MCF 10A (cell line): ENCODE measurements at regions not wholly inside any gene's neighbourhood (a gene's known extent, or its start where the extent isn't known, plus 50 kb on each side); places are given as distances from the start of the nearest gene placed in this dataset.

Experiments used
- BruUV-seq: library from RNA; stranded (reverse); fragments of 400-500 nt; replicated peaks from 2 replicates; lab custom pipeline; 2021; lab: Mats Ljungman, UMichigan
- CTCF ChIA-PET: fragments of 300-600 bp; sonication (Branson Sonifier 250); formaldehyde crosslinking; extraction: SDS; loops from one replicate; lab custom pipeline; 2021; ENCODE audit warnings: antibody characterized with exemption, inconsistent platforms; lab: Yijun Ruan, JAX
- POLR2A ChIA-PET: fragments of 300-600, 350-650 bp; sonication (Branson Sonifier 250); formaldehyde crosslinking; extraction: SDS; loops from one replicate; lab custom pipeline; 2020; ENCODE audit warnings: antibody characterized with exemption, inconsistent platforms; lab: Yijun Ruan, JAX
- DNase-seq: peaks from one replicate; pipeline ENCODE4 v3.0.0-alpha.2; 2018; ENCODE audit not compliant: unreplicated experiment
- H3K27ac Mint-ChIP-seq: one replicate; pipeline ENCODE4 v1.8.0; 2022; ENCODE audit warnings: mild to moderate bottlenecking, low read depth, mixed read lengths; ENCODE audit not compliant: unreplicated experiment
- H3K27me3 Mint-ChIP-seq: one replicate; pipeline ENCODE4 v1.8.0; 2022; ENCODE audit warnings: mixed read lengths; ENCODE audit not compliant: insufficient read depth, unreplicated experiment
- H3K36me3 Mint-ChIP-seq: one replicate; pipeline ENCODE4 v1.8.0; 2022; ENCODE audit warnings: mild to moderate bottlenecking, moderate library complexity, mixed read lengths; ENCODE audit not compliant: insufficient read depth, unreplicated experiment
- H3K4me1 Mint-ChIP-seq: one replicate; pipeline ENCODE4 v1.8.0; 2022; ENCODE audit warnings: mixed read lengths; ENCODE audit not compliant: insufficient read depth, unreplicated experiment
- H3K4me3 Mint-ChIP-seq: one replicate; pipeline ENCODE4 v1.8.0; 2022; ENCODE audit warnings: mild to moderate bottlenecking, moderate library complexity, mixed read lengths; ENCODE audit not compliant: unreplicated experiment
- H3K9me3 Mint-ChIP-seq: one replicate; pipeline ENCODE4 v1.8.0; 2022; ENCODE audit warnings: mixed read lengths; ENCODE audit not compliant: unreplicated experiment
- CTCF ChIP-seq: fragments of 200-600 bp; IDR thresholded peaks from one replicate; pipeline ENCODE4 v1.8.0; 2022; ENCODE audit warnings: antibody characterized with exemption, mild to moderate bottlenecking; ENCODE audit not compliant: unreplicated experiment
- intact Hi-C: fragments of 100-400 bp; cut with micrococcal nuclease; formaldehyde crosslinking; loops from 2 replicates; pipeline ENCODE4 v1.14.1; 2022

- intact Hi-C loops, result no loop called here
- ChIA-PET CTCF (interaction anchor here (0.7 kb wide), 1 partner anchor 43 kb away, joined by 3 read pairs; no protein-coding TSS in a partner anchor), POLR2A (no interaction called here)
- H3K4me3 Mint-ChIP-seq, result no peak overlapping the region
- no peak for DNase-seq
- TF ChIP-seq CTCF, result no peak
- H3K9me3 Mint-ChIP-seq, result no peaks in the 10 kb centered on the region
- peaks cover 9% of the 10 kb centered on the region for H3K4me1 Mint-ChIP-seq
- H3K36me3 Mint-ChIP-seq, result no peaks in the 10 kb centered on the region
- BruUV-seq, result no TSS peak
- H3K27me3 Mint-ChIP-seq, result no peaks in the 10 kb centered on the region
- H3K27ac Mint-ChIP-seq, result no peak overlapping the region
Measured at GRCh38 chr9:78618735-78619134, 321.8 kb downstream of the PSAT1 start.

GRCh38 chr9:78620303-78620702, 323.4 kb downstream of the PSAT1 start:
- no peak overlapping the region for H3K27ac Mint-ChIP-seq
- no TSS peak for BruUV-seq
- H3K4me1 Mint-ChIP-seq, result peaks cover 9% of the 10 kb centered on the region
- H3K9me3 Mint-ChIP-seq, result no peaks in the 10 kb centered on the region
- CTCF ChIA-PET, result no interaction called here
- no peaks in the 10 kb centered on the region for H3K36me3 Mint-ChIP-seq
- TF ChIP-seq CTCF, result no peak
- no peaks in the 10 kb centered on the region for H3K27me3 Mint-ChIP-seq
- POLR2A ChIA-PET, result no interaction called here
- no peak overlapping the region for H3K4me3 Mint-ChIP-seq
- intact Hi-C loops, result no loop called here
- no peak for DNase-seq

GRCh38 chr9:78620764-78621163, 323.8 kb downstream of the PSAT1 start:
- BruUV-seq, result no TSS peak
- H3K4me1 Mint-ChIP-seq, result peaks cover 9% of the 10 kb centered on the region
- no peaks in the 10 kb centered on the region for H3K36me3 Mint-ChIP-seq
- H3K27ac Mint-ChIP-seq, result no peak overlapping the region
- no peaks in the 10 kb centered on the region for H3K9me3 Mint-ChIP-seq
- ChIA-PET POLR2A (no interaction called here), CTCF (no interaction called here)
- DNase-seq, result peak; percentile 59
- H3K27me3 Mint-ChIP-seq, result no peaks in the 10 kb centered on the region
- intact Hi-C loops, result no loop called here
- TF ChIP-seq CTCF, result no peak
- H3K4me3 Mint-ChIP-seq, result no peak overlapping the region

GRCh38 chr9:78622126-78622525, 325.2 kb downstream of the PSAT1 start:
- no peak overlapping the region for H3K27ac Mint-ChIP-seq
- BruUV-seq, result no TSS peak
- intact Hi-C loops, result no loop called here
- H3K36me3 Mint-ChIP-seq, result no peaks in the 10 kb centered on the region
- POLR2A ChIA-PET, result no interaction called here
- TF ChIP-seq CTCF, result no peak
- no peak for DNase-seq
- no peaks in the 10 kb centered on the region for H3K27me3 Mint-ChIP-seq
- H3K4me1 Mint-ChIP-seq, result peaks cover 9% of the 10 kb centered on the region
- H3K9me3 Mint-ChIP-seq, result no peaks in the 10 kb centered on the region
- H3K4me3 Mint-ChIP-seq, result no peak overlapping the region
- CTCF ChIA-PET, result interaction anchor here (0.6 to 1.3 kb wide), 3 partner anchors 10 to 514 kb away, joined by 4 to 5 read pairs (median 4); no protein-coding TSS in a partner anchor
